Vagina (tissue), 2 donors: ENCODE measurements at regions not wholly inside any gene's neighbourhood (a gene's known extent, or its start where the extent isn't known, plus 50 kb on each side); places are given as distances from the start of the nearest gene placed in this dataset.

Source experiments
- DNase-seq, 2 donors: peaks; one replicate each; pipeline ENCODE4 v3.0.0-alpha.2; 2017; ENCODE audit errors: extremely low spot score in 2 of 2
- H3K27ac ChIP-seq: fragments of 200-600 bp; sonication (generic); one replicate; pipeline ENCODE4 v1.5.1; 2019
- H3K27me3 ChIP-seq: fragments of 200-600 bp; sonication (generic); one replicate; pipeline ENCODE4 v1.5.1; 2019
- H3K36me3 ChIP-seq, 2 donors: fragments of 200-600 bp; sonication (generic); one replicate each; pipeline ENCODE4 v1.5.1; 2017 to 2019
- H3K4me1 ChIP-seq: fragments of 200-600 bp; sonication (generic); one replicate; pipeline ENCODE4 v1.5.1; 2019
- H3K4me3 ChIP-seq, 2 donors: fragments of 200-600 bp; sonication (generic); 1 replicate in 1 of 2; 2 replicates in 1 of 2; pipeline ENCODE4 v1.5.1; 2016 to 2019
- H3K9me3 ChIP-seq: fragments of 200-600 bp; sonication (generic); one replicate; pipeline ENCODE4 v1.5.1; 2019
- CTCF ChIP-seq, 3 experiments: fragments of 450-650 bp in 2 of 3; fragments of 200-600 bp in 1 of 3; sonication (generic) in 1 of 3; IDR thresholded peaks; one replicate each; pipeline ENCODE4 v1.5.1; 2017 to 2019; ENCODE audit warnings: antibody characterized with exemption in 3 of 3, mild to moderate bottlenecking in 2 of 3, moderate library complexity in 2 of 3
- POLR2A ChIP-seq, 2 donors: fragments of 450-650 bp; IDR thresholded peaks; one replicate each; pipeline ENCODE4 v1.6.1; 2017; ENCODE audit warnings: antibody characterized with exemption in 2 of 2, mild to moderate bottlenecking in 2 of 2, moderate library complexity in 2 of 2
- POLR2AphosphoS5 ChIP-seq, 2 donors: sonication (generic); formaldehyde crosslinking; IDR thresholded peaks; one replicate each; pipeline ENCODE4 v1.9.0; 2017; ENCODE audit warnings: antibody characterized with exemption in 2 of 2, mild to moderate bottlenecking in 2 of 2, low read depth in 1 of 2; ENCODE audit not compliant: insufficient read depth in 1 of 2
- intact Hi-C: fragments of 100-400 bp; cut with DNase I; formaldehyde crosslinking; loops from one replicate; pipeline ENCODE4 v1.15.1; 2023

GRCh38 chr1:29527314-29528004 is 291.1 kb downstream of the PTPRU start:
- Histone ChIP-seq H3K27ac (no peak overlapping the region), H3K4me1 (no peaks in the 10 kb centered on the region), H3K4me3 (no peak overlapping the region), H3K9me3 (no peaks in the 10 kb centered on the region), H3K27me3 (no peaks in the 10 kb centered on the region), H3K36me3 (no peaks in the 10 kb centered on the region)
- TF ChIP-seq POLR2AphosphoS5 (IDR thresholded peaks at IDR 0.05; ENCODE audit: insufficient read depth in 1 of 2, low read depth in 1 of 2) (no peak), POLR2A (IDR thresholded peaks at IDR 0.05) (no peak), CTCF (IDR thresholded peaks at IDR 0.05) (no peak)
- intact Hi-C loops = no loop called here
- no peak for DNase-seq

GRCh38 chr1:29525941-29526340 is 289.6 kb downstream of the PTPRU start:
- H3K27me3 ChIP-seq = no peaks in the 10 kb centered on the region
- intact Hi-C loops = no loop called here

DNA sequence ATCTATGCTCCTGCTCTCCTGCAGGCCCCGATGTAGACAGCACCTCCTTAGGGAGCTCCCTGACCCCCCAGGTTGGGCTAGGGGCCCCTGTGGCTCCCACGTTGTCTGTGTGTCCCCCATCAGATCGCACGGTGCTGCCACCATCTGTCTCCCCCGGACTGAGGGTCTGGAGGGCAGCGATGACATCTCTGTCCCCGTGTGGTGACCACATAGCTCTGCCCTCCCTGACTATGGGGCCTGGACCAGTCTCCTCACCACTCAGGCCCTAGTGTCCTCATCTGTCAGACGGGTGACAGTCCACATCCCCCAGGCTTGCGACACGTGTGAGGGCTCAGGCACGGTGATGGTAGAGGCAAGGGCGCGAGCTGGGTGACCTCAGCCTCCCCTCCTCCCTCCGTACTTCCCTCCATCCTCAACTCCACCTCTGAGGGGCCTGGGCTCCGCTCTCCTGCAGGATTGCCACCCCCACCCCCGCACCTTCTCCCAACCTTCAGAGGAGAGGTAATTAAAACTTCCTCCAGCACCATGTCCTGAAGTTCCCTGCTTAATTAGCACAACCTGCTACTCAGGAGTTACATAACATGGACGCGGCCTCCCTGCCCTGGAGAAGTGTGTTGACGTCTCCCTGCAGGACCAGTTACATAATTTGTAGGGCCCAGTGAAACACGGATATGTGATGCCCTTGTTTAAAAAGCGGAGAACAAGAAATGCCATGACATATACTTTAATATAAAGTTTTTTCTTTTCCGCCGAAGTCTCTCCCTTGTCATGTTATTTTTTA is 288.2 kb downstream of the PTPRU start:
- Histone ChIP-seq H3K27me3 (no peaks in the 10 kb centered on the region), H3K9me3 (no peaks in the 10 kb centered on the region), H3K4me3 (no peak overlapping the region), H3K27ac (no peak overlapping the region), H3K36me3 (no peaks in the 10 kb centered on the region), H3K4me1 (no peaks in the 10 kb centered on the region)
- no peak for TF ChIP-seq POLR2A (IDR thresholded peaks at IDR 0.05)
- TF ChIP-seq POLR2AphosphoS5 (IDR thresholded peaks at IDR 0.05; ENCODE audit: insufficient read depth in 1 of 2, low read depth in 1 of 2) = no peak
- TF ChIP-seq CTCF (IDR thresholded peaks at IDR 0.05) = no peak
- DNase-seq = peak; percentile 40 to 91
- intact Hi-C loops = no loop called here

More at GRCh38 chr1:29525941-29526340, 289.6 kb downstream of the PTPRU start:
- no peak for TF ChIP-seq POLR2AphosphoS5 (IDR thresholded peaks at IDR 0.05; ENCODE audit: insufficient read depth in 1 of 2, low read depth in 1 of 2)
- no peak for TF ChIP-seq CTCF (IDR thresholded peaks at IDR 0.05)
- TF ChIP-seq POLR2A (IDR thresholded peaks at IDR 0.05) = no peak
- Histone ChIP-seq H3K9me3 (no peaks in the 10 kb centered on the region), H3K27ac (no peak overlapping the region), H3K4me3 (no peak overlapping the region), H3K4me1 (no peaks in the 10 kb centered on the region), H3K36me3 (no peaks in the 10 kb centered on the region)
- DNase-seq = no peak

GRCh38 chr1:29523576-29523975 is 287.3 kb downstream of the PTPRU start:
- Histone ChIP-seq H3K27me3 (no peaks in the 10 kb centered on the region), H3K36me3 (no peaks in the 10 kb centered on the region), H3K9me3 (no peaks in the 10 kb centered on the region), H3K27ac (no peak overlapping the region), H3K4me3 (no peak overlapping the region), H3K4me1 (no peaks in the 10 kb centered on the region)
- DNase-seq = peak in 1 of 2 donors; percentile 49
- intact Hi-C loops = no loop called here
- TF ChIP-seq POLR2AphosphoS5 (IDR thresholded peaks at IDR 0.05; ENCODE audit: insufficient read depth in 1 of 2, low read depth in 1 of 2) = no peak
- TF ChIP-seq CTCF (IDR thresholded peaks at IDR 0.05) = no peak
- TF ChIP-seq POLR2A (IDR thresholded peaks at IDR 0.05) = no peak

DNA sequence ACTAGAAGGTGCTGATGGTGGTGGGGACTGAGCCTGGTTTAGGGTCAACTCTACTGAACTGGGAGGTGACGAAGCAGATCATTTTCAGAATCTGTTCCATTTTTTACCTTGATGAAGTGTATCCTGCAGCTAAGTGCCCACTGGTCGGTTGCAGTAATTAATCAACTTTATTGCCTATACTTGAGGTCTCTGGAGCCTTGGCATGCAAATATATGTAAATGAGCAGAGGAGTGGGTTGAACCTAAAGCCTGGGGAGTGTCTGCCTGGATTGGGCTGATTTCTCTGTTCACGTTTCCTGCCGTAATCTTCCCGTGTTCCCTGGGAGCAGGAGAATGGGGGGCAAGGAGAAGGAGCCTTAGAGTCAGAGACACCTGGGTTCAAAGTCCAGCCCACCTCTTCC is 286.8 kb downstream of the PTPRU start:
- TF ChIP-seq POLR2A (IDR thresholded peaks at IDR 0.05) (no peak), CTCF (IDR thresholded peaks at IDR 0.05) (no peak), POLR2AphosphoS5 (IDR thresholded peaks at IDR 0.05; ENCODE audit: insufficient read depth in 1 of 2, low read depth in 1 of 2) (no peak)
- no peaks in the 10 kb centered on the region for H3K9me3 ChIP-seq

More for the DNA sequence above, 286.8 kb downstream of the PTPRU start:
- Histone ChIP-seq H3K36me3 (no peaks in the 10 kb centered on the region), H3K4me3 (no peak overlapping the region), H3K27ac (no peak overlapping the region), H3K4me1 (no peaks in the 10 kb centered on the region), H3K27me3 (no peaks in the 10 kb centered on the region)
- intact Hi-C loops = no loop called here
- no peak for DNase-seq
